OCI-LY1 (cell line): ENCODE measurements at regions not wholly inside any gene's neighbourhood (a gene's known extent, or its start where the extent isn't known, plus 50 kb on each side); places are given as distances from the start of the nearest gene placed in this dataset.

Experiments used
- H2AFZ ChIP-seq: fragments of 200-600 bp; sonication (generic), shearing (Covaris generic); 2 replicates; pipeline ENCODE4 v1.6.0; 2014; ENCODE audit warnings: antibody characterized with exemption, mild to moderate bottlenecking, low read length
- H3F3A ChIP-seq: fragments of 200-600 bp; sonication (generic), shearing (Covaris generic); 2 replicates; pipeline ENCODE4 v1.6.0; 2014; ENCODE audit warnings: mild to moderate bottlenecking, antibody characterized with exemption, low read length, moderate library complexity; ENCODE audit not compliant: insufficient read depth
- H3K27ac ChIP-seq: fragments of 200-600 bp; sonication (generic); 2 replicates; pipeline ENCODE4 v1.5.1; 2014; ENCODE audit warnings: low read length, mixed run types, mild to moderate bottlenecking, low read depth; ENCODE audit not compliant: poor library complexity, severe bottlenecking
- H3K27me3 ChIP-seq: fragments of 200-600 bp; sonication (generic); 2 replicates; pipeline ENCODE4 v1.6.0; 2014; ENCODE audit warnings: antibody characterized with exemption, mild to moderate bottlenecking, low read length, moderate library complexity; ENCODE audit not compliant: insufficient read depth
- H3K36me3 ChIP-seq: fragments of 200-600 bp; sonication (generic); 2 replicates; pipeline ENCODE4 v1.6.1; 2014; ENCODE audit warnings: mild to moderate bottlenecking, antibody characterized with exemption, low read length, moderate library complexity, mixed read lengths; ENCODE audit not compliant: insufficient read depth
- H3K4me1 ChIP-seq: fragments of 200-600 bp; sonication (generic); 2 replicates; pipeline ENCODE4 v1.5.1; 2014; ENCODE audit warnings: mild to moderate bottlenecking, low read length, moderate library complexity; ENCODE audit not compliant: insufficient read depth, severe bottlenecking
- H3K4me2 ChIP-seq: fragments of 200-600 bp; sonication (generic), shearing (Covaris generic); 2 replicates; pipeline ENCODE4 v1.6.1; 2014; ENCODE audit warnings: low read length
- H3K4me3 ChIP-seq: fragments of 200-600 bp; sonication (generic); 2 replicates; pipeline ENCODE4 v1.5.1; 2014; ENCODE audit warnings: low read length, low read depth, mild to moderate bottlenecking, mixed read lengths; ENCODE audit not compliant: poor library complexity, severe bottlenecking
- H3K79me2 ChIP-seq: fragments of 200-600 bp; shearing (Covaris generic); 2 replicates; pipeline ENCODE4 v1.6.1; 2016; ENCODE audit warnings: mixed run types, low read length, mixed read lengths; ENCODE audit not compliant: insufficient read depth
- H3K9ac ChIP-seq: fragments of 200-600 bp; sonication (generic), shearing (Covaris generic); 2 replicates; pipeline ENCODE4 v1.6.1; 2014; ENCODE audit warnings: mild to moderate bottlenecking, low read length, mixed read lengths
- H3K9me2 ChIP-seq: fragments of 200-600 bp; sonication (generic), shearing (Covaris generic); 2 replicates; pipeline ENCODE4 v1.6.1; 2014; ENCODE audit warnings: low read depth, mild to moderate bottlenecking, low read length, mixed read lengths
- H3K9me3 ChIP-seq: fragments of 200-600 bp; shearing (Covaris generic); 2 replicates; pipeline ENCODE4 v1.6.1; 2014; ENCODE audit warnings: low read length, mixed read lengths
- H4K20me1 ChIP-seq: fragments of 200-600 bp; sonication (generic), shearing (Covaris generic); 2 replicates; pipeline ENCODE4 v1.6.0; 2016; ENCODE audit warnings: mild to moderate bottlenecking, low read length; ENCODE audit not compliant: insufficient read depth
- CTCF ChIP-seq: fragments of 200-600 bp; sonication (generic), shearing (Covaris generic); IDR thresholded peaks from 2 replicates; pipeline ENCODE4 v1.5.1; 2017; ENCODE audit warnings: mild to moderate bottlenecking, antibody characterized with exemption, low read length, moderate library complexity, mixed read lengths
- EZH2 ChIP-seq: fragments of 200-600 bp; sonication (generic), shearing (Covaris generic); IDR thresholded peaks from 2 replicates; pipeline ENCODE4 v1.8.0; 2017; ENCODE audit warnings: borderline replicate concordance, mixed run types, mild to moderate bottlenecking, antibody characterized with exemption, low read length, moderate library complexity, mixed read lengths

GRCh38 chr14:45972416-45972815, 679.2 kb downstream of the RPL10L start:
- no peaks in the 10 kb centered on the region for H3K79me2 ChIP-seq
- H3K9me3 ChIP-seq, result no peaks in the 10 kb centered on the region
- H3K4me1 ChIP-seq, result no peaks in the 10 kb centered on the region
- H4K20me1 ChIP-seq, result no peaks in the 10 kb centered on the region
- H3K4me3 ChIP-seq, result no peak overlapping the region
- H3K4me2 ChIP-seq, result no peak overlapping the region
- TF ChIP-seq EZH2, result no peak
- TF ChIP-seq CTCF, result no peak
- no peaks in the 10 kb centered on the region for H3K36me3 ChIP-seq
- H3F3A ChIP-seq, result no peaks in the 10 kb centered on the region
- no peak overlapping the region for H3K9ac ChIP-seq
- no peaks in the 10 kb centered on the region for H3K9me2 ChIP-seq
- no peak overlapping the region for H3K27ac ChIP-seq
- no peak overlapping the region for H2AFZ ChIP-seq
- H3K27me3 ChIP-seq, result no peaks in the 10 kb centered on the region

- H3K9ac ChIP-seq, result no peak overlapping the region
- no peaks in the 10 kb centered on the region for H4K20me1 ChIP-seq
- no peaks in the 10 kb centered on the region for H3K79me2 ChIP-seq
- no peaks in the 10 kb centered on the region for H3K9me3 ChIP-seq
- no peak overlapping the region for H3K27ac ChIP-seq
- no peaks in the 10 kb centered on the region for H3K27me3 ChIP-seq
- no peak overlapping the region for H2AFZ ChIP-seq
- H3F3A ChIP-seq, result no peaks in the 10 kb centered on the region
- no peaks in the 10 kb centered on the region for H3K36me3 ChIP-seq
- no peaks in the 10 kb centered on the region for H3K4me1 ChIP-seq
- no peak for TF ChIP-seq EZH2
- no peak for TF ChIP-seq CTCF
- H3K9me2 ChIP-seq, result no peaks in the 10 kb centered on the region
- H3K4me2 ChIP-seq, result no peak overlapping the region
- H3K4me3 ChIP-seq, result no peak overlapping the region
These were observed 681.0 kb downstream of the RPL10L start for GRCh38 chr14:45970621-45971020.

GRCh38 chr14:45968037-45968436, 683.5 kb downstream of the RPL10L start:
- H3K79me2 ChIP-seq, result no peaks in the 10 kb centered on the region
- no peak overlapping the region for H3K27ac ChIP-seq
- H3K4me3 ChIP-seq, result no peak overlapping the region
- no peaks in the 10 kb centered on the region for H3K9me3 ChIP-seq
- no peak overlapping the region for H2AFZ ChIP-seq
- no peak overlapping the region for H3K4me2 ChIP-seq
- no peaks in the 10 kb centered on the region for H3K9me2 ChIP-seq
- H3K36me3 ChIP-seq, result no peaks in the 10 kb centered on the region
- H3K4me1 ChIP-seq, result no peaks in the 10 kb centered on the region
- H3K27me3 ChIP-seq, result no peaks in the 10 kb centered on the region
- no peaks in the 10 kb centered on the region for H3F3A ChIP-seq
- H4K20me1 ChIP-seq, result no peaks in the 10 kb centered on the region
- TF ChIP-seq CTCF (no peak), EZH2 (no peak)
- H3K9ac ChIP-seq, result no peak overlapping the region
